Chondrocyte (in vitro differentiated cells): ENCODE measurements at regions not wholly inside any gene's neighbourhood (a gene's known extent, or its start where the extent isn't known, plus 50 kb on each side); places are given as distances from the start of the nearest gene placed in this dataset.

ENCODE experiments used
- DNase-seq: peaks from one replicate; pipeline ENCODE4 v3.0.0; 2021; ENCODE audit warnings: mixed read lengths, low spot score
- H3K27ac Mint-ChIP-seq: one replicate; pipeline ENCODE4 v1.8.0; 2021; ENCODE audit warnings: mild to moderate bottlenecking, moderate library complexity, mixed read lengths; ENCODE audit not compliant: unreplicated experiment
- H3K27me3 Mint-ChIP-seq: 2 replicates; pipeline ENCODE4 v1.8.0; 2021; ENCODE audit warnings: low read depth, mixed read lengths
- H3K36me3 Mint-ChIP-seq: 2 replicates; pipeline ENCODE4 v1.8.0; 2021; ENCODE audit warnings: low read depth, mixed read lengths
- H3K4me1 Mint-ChIP-seq: 2 replicates; pipeline ENCODE4 v1.8.0; 2021; ENCODE audit warnings: low read depth, mild to moderate bottlenecking, mixed read lengths
- H3K4me3 Mint-ChIP-seq: one replicate; pipeline ENCODE4 v1.8.0; 2021; ENCODE audit warnings: mild to moderate bottlenecking, moderate library complexity, mixed read lengths; ENCODE audit not compliant: unreplicated experiment
- H3K9me3 Mint-ChIP-seq: 2 replicates; pipeline ENCODE4 v1.8.0; 2021; ENCODE audit warnings: low read depth, mixed read lengths
- TF ChIP-seq, protein P1 (sequence below): fragments of 200-600 bp; sonication (generic); IDR thresholded peaks from 2 replicates; pipeline ENCODE4 v1.5.0; 2021; ENCODE audit warnings: antibody characterized with exemption, mild to moderate bottlenecking, moderate library complexity

GRCh38 chr7:49089717-49090116 is 165.4 kb downstream of the CDC14C start:
- no peaks in the 10 kb centered on the region for H3K36me3 Mint-ChIP-seq
- H3K4me1 Mint-ChIP-seq: no peaks in the 10 kb centered on the region
- no peak overlapping the region for H3K27ac Mint-ChIP-seq
- TF ChIP-seq, protein P1, sequence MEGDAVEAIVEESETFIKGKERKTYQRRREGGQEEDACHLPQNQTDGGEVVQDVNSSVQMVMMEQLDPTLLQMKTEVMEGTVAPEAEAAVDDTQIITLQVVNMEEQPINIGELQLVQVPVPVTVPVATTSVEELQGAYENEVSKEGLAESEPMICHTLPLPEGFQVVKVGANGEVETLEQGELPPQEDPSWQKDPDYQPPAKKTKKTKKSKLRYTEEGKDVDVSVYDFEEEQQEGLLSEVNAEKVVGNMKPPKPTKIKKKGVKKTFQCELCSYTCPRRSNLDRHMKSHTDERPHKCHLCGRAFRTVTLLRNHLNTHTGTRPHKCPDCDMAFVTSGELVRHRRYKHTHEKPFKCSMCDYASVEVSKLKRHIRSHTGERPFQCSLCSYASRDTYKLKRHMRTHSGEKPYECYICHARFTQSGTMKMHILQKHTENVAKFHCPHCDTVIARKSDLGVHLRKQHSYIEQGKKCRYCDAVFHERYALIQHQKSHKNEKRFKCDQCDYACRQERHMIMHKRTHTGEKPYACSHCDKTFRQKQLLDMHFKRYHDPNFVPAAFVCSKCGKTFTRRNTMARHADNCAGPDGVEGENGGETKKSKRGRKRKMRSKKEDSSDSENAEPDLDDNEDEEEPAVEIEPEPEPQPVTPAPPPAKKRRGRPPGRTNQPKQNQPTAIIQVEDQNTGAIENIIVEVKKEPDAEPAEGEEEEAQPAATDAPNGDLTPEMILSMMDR: no peak
- H3K9me3 Mint-ChIP-seq: no peaks in the 10 kb centered on the region
- no peak for DNase-seq
- H3K27me3 Mint-ChIP-seq: peaks cover 16% of the 10 kb centered on the region
- H3K4me3 Mint-ChIP-seq: no peak overlapping the region

DNA sequence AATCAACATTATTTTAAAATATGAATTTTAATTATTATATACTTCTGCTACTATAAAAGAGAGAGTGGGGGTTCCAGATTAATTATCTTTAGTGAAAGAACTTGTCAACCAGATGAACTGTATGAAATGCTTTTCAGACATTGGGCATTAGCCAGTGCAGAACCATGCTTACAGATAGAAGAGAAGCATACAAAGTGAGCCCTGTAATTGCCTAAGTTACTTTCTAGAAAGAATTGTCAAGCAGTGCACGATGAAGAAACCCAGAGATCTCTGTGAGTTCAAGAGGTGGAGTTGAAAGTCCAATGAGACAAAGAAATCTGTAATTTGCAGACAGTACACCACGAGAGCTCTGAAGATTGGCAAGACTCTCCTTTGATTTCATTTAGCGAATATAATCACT is 166.7 kb downstream of the CDC14C start:
- Mint-ChIP-seq H3K4me1 (no peaks in the 10 kb centered on the region), H3K27me3 (peaks cover 15% of the 10 kb centered on the region), H3K4me3 (no peak overlapping the region), H3K36me3 (no peaks in the 10 kb centered on the region), H3K27ac (no peak overlapping the region), H3K9me3 (no peaks in the 10 kb centered on the region)
- DNase-seq: no peak
- TF ChIP-seq, protein P1: no peak

DNA sequence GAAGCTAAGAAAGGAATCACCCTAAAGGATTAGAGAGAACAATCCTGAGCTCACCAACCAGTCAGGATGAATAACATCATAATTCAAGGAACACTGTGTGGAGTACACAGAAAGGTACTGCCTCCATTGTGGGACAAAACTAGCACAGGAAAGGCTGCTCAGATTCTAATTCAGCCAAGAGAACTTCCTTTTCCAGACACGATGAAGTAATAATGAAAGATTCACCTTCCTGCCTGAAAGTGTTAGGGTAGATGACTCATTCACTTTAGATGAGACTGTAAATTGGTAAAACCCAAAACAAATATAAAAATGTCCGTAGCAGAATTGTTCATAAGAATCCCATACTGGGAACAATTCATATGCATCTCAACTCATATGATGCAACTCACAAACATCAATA is 167.2 kb downstream of the CDC14C start:
- H3K4me1 Mint-ChIP-seq: no peaks in the 10 kb centered on the region

GRCh38 chr7:49093218-49093617 is 168.9 kb downstream of the CDC14C start:
- Mint-ChIP-seq H3K4me3 (no peak overlapping the region), H3K4me1 (no peaks in the 10 kb centered on the region), H3K27me3 (peaks cover 8% of the 10 kb centered on the region), H3K27ac (no peak overlapping the region), H3K9me3 (no peaks in the 10 kb centered on the region), H3K36me3 (no peaks in the 10 kb centered on the region)
- DNase-seq: no peak
- TF ChIP-seq, protein P1: no peak

More for the DNA sequence above, 167.2 kb downstream of the CDC14C start:
- Mint-ChIP-seq H3K4me3 (no peak overlapping the region), H3K27ac (no peak overlapping the region), H3K9me3 (no peaks in the 10 kb centered on the region), H3K27me3 (peaks cover 15% of the 10 kb centered on the region), H3K36me3 (no peaks in the 10 kb centered on the region)
- TF ChIP-seq, protein P1: no peak
- no peak for DNase-seq

DNA sequence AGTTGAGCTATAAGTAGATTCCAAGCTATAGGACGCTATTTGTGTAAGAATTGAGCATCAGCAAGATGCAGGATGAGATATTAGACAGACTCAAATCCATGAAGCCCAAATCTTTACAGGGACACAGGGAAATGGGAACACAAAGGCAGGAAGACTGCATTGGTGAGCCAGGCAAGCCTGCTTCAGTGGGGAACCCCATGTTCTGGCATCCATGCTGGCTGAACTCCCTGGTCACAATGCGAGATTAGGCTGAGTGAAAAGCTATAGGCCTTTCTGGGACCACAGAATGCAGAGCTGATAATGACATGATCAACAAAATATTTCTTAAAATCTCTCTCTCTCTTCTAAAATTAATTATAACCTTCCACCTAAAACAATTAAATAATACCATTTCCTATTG is 170.5 kb downstream of the CDC14C start:
- H3K36me3 Mint-ChIP-seq: no peaks in the 10 kb centered on the region
- peaks cover 4% of the 10 kb centered on the region for H3K27me3 Mint-ChIP-seq
- H3K4me3 Mint-ChIP-seq: no peak overlapping the region
- no peak overlapping the region for H3K27ac Mint-ChIP-seq
- H3K9me3 Mint-ChIP-seq: no peaks in the 10 kb centered on the region
- TF ChIP-seq, protein P1: no peak
- no peaks in the 10 kb centered on the region for H3K4me1 Mint-ChIP-seq
- no peak for DNase-seq
